MCF 10A (cell line): ENCODE measurements at regions not wholly inside any gene's neighbourhood (a gene's known extent, or its start where the extent isn't known, plus 50 kb on each side); places are given as distances from the start of the nearest gene placed in this dataset.

Source experiments
- BruUV-seq: library from RNA; stranded (reverse); fragments of 400-500 nt; replicated peaks from 2 replicates; lab custom pipeline; 2021; lab: Mats Ljungman, UMichigan
- CTCF ChIA-PET: fragments of 300-600 bp; sonication (Branson Sonifier 250); formaldehyde crosslinking; extraction: SDS; loops from one replicate; lab custom pipeline; 2021; ENCODE audit warnings: antibody characterized with exemption, inconsistent platforms; lab: Yijun Ruan, JAX
- POLR2A ChIA-PET: fragments of 300-600, 350-650 bp; sonication (Branson Sonifier 250); formaldehyde crosslinking; extraction: SDS; loops from one replicate; lab custom pipeline; 2020; ENCODE audit warnings: antibody characterized with exemption, inconsistent platforms; lab: Yijun Ruan, JAX
- DNase-seq: peaks from one replicate; pipeline ENCODE4 v3.0.0-alpha.2; 2018; ENCODE audit not compliant: unreplicated experiment
- H3K27ac Mint-ChIP-seq: one replicate; pipeline ENCODE4 v1.8.0; 2022; ENCODE audit warnings: mild to moderate bottlenecking, low read depth, mixed read lengths; ENCODE audit not compliant: unreplicated experiment
- H3K27me3 Mint-ChIP-seq: one replicate; pipeline ENCODE4 v1.8.0; 2022; ENCODE audit warnings: mixed read lengths; ENCODE audit not compliant: insufficient read depth, unreplicated experiment
- H3K36me3 Mint-ChIP-seq: one replicate; pipeline ENCODE4 v1.8.0; 2022; ENCODE audit warnings: mild to moderate bottlenecking, moderate library complexity, mixed read lengths; ENCODE audit not compliant: insufficient read depth, unreplicated experiment
- H3K4me1 Mint-ChIP-seq: one replicate; pipeline ENCODE4 v1.8.0; 2022; ENCODE audit warnings: mixed read lengths; ENCODE audit not compliant: insufficient read depth, unreplicated experiment
- H3K4me3 Mint-ChIP-seq: one replicate; pipeline ENCODE4 v1.8.0; 2022; ENCODE audit warnings: mild to moderate bottlenecking, moderate library complexity, mixed read lengths; ENCODE audit not compliant: unreplicated experiment
- H3K9me3 Mint-ChIP-seq: one replicate; pipeline ENCODE4 v1.8.0; 2022; ENCODE audit warnings: mixed read lengths; ENCODE audit not compliant: unreplicated experiment
- intact Hi-C: fragments of 100-400 bp; cut with micrococcal nuclease; formaldehyde crosslinking; loops from 2 replicates; pipeline ENCODE4 v1.14.1; 2022
- TF ChIP-seq, protein P1 (sequence below): fragments of 200-600 bp; IDR thresholded peaks from one replicate; pipeline ENCODE4 v1.8.0; 2022; ENCODE audit warnings: antibody characterized with exemption, mild to moderate bottlenecking; ENCODE audit not compliant: unreplicated experiment

DNA sequence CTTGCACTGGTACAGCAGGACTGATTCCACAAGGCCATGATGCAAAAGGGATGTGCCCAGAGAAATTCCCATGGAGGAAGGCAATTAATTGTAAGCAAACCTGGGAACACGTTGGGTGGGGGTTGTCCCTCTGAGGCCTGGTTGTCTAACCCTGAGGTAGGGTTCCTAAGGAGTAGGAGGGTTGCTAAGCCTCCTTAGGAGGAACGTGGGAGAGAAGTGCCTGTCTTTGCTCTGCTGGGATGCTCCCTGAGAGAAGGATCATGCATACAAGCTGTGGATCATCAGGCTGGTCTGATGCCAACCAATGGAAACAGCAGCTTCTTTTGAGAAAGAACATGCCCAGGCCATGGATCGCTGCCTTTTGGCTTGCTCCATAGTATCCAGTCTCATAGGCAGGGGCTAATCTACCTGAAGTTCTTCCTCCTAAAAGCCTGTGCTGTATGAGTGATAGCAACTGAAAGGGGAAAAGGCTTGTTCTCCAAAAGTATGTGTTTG lies 203.7 kb upstream of the NPVF start:
- Mint-ChIP-seq H3K4me3 (no peak overlapping the region), H3K9me3 (no peaks in the 10 kb centered on the region), H3K4me1 (no peaks in the 10 kb centered on the region), H3K27ac (no peak overlapping the region), H3K36me3 (no peaks in the 10 kb centered on the region), H3K27me3 (peaks cover 82% of the 10 kb centered on the region)
- no TSS peak for BruUV-seq
- ChIA-PET POLR2A (interaction anchor here (0.5 kb wide), 1 partner anchor 8 kb away, joined by 3 read pairs; no protein-coding TSS in a partner anchor), CTCF (interaction anchor here (0.8 to 1.2 kb wide), 2 partner anchors 146 to 215 kb away, joined by 3 to 4 read pairs; no protein-coding TSS in a partner anchor)
- no peak for DNase-seq
- TF ChIP-seq, protein P1, sequence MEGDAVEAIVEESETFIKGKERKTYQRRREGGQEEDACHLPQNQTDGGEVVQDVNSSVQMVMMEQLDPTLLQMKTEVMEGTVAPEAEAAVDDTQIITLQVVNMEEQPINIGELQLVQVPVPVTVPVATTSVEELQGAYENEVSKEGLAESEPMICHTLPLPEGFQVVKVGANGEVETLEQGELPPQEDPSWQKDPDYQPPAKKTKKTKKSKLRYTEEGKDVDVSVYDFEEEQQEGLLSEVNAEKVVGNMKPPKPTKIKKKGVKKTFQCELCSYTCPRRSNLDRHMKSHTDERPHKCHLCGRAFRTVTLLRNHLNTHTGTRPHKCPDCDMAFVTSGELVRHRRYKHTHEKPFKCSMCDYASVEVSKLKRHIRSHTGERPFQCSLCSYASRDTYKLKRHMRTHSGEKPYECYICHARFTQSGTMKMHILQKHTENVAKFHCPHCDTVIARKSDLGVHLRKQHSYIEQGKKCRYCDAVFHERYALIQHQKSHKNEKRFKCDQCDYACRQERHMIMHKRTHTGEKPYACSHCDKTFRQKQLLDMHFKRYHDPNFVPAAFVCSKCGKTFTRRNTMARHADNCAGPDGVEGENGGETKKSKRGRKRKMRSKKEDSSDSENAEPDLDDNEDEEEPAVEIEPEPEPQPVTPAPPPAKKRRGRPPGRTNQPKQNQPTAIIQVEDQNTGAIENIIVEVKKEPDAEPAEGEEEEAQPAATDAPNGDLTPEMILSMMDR = no peak
- intact Hi-C loops = no loop called here

DNA sequence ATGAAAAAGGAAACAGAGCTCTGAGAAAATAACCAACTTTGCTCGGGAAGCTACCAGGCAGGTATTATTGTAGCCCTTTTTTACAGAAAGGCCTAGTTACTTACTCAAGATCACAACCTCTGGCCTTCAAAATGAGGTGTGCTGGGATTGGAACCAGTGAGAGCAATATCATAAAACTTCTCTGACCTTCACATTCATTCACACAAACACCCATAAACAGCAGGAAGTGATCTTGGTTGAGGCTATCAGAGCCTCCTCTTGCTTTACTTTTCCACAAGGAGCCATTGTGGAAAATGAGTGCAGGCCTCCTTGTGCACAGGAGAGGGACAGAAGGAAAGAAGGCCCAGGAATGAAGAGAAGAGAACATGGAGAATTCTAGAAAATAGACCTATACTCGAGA lies 204.5 kb upstream of the NPVF start:
- Mint-ChIP-seq H3K4me3 (no peak overlapping the region), H3K27me3 (peaks cover 82% of the 10 kb centered on the region), H3K27ac (no peak overlapping the region), H3K9me3 (no peaks in the 10 kb centered on the region), H3K36me3 (no peaks in the 10 kb centered on the region), H3K4me1 (no peaks in the 10 kb centered on the region)
- TF ChIP-seq, protein P1 = no peak
- CTCF ChIA-PET = interaction anchor here (0.8 to 1.2 kb wide), 2 partner anchors 145 to 216 kb away, joined by 3 to 4 read pairs; no protein-coding TSS in a partner anchor
- DNase-seq = no peak
- no TSS peak for BruUV-seq
- POLR2A ChIA-PET = no interaction called here
- intact Hi-C loops = no loop called here

DNA sequence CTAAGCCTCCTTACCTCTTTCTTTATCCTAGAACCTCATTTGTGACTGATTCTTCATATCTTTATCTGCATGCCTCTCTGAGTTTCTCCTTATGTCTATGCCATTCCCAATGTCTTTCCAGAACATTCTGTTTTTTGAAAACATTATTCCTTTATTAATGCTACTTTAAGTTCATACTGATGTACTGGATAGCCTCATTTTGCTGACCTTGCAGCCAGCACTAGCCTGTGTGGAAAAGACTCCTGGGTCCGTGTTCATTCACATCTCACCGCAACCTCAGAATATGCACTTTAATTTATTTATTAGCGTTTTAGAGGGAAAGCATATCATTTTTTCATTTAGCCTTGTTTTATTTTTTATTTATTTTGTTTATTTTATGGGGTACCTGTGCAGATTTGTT lies 208.1 kb upstream of the NPVF start:
- ChIA-PET CTCF (interaction anchor here (0.9 kb wide), 1 partner anchor 18 kb away, joined by 6 read pairs; no protein-coding TSS in a partner anchor), POLR2A (interaction anchor here (0.6 kb wide), 1 partner anchor 15 kb away, joined by 3 read pairs; no protein-coding TSS in a partner anchor)
- peaks cover 57% of the 10 kb centered on the region for H3K27me3 Mint-ChIP-seq
- H3K4me1 Mint-ChIP-seq = no peaks in the 10 kb centered on the region
- H3K36me3 Mint-ChIP-seq = no peaks in the 10 kb centered on the region
- DNase-seq = no peak
- H3K9me3 Mint-ChIP-seq = peaks cover 15% of the 10 kb centered on the region
- intact Hi-C loops = no loop called here
- BruUV-seq = no TSS peak
- no peak overlapping the region for H3K27ac Mint-ChIP-seq
- no peak overlapping the region for H3K4me3 Mint-ChIP-seq
- TF ChIP-seq, protein P1 = no peak

DNA sequence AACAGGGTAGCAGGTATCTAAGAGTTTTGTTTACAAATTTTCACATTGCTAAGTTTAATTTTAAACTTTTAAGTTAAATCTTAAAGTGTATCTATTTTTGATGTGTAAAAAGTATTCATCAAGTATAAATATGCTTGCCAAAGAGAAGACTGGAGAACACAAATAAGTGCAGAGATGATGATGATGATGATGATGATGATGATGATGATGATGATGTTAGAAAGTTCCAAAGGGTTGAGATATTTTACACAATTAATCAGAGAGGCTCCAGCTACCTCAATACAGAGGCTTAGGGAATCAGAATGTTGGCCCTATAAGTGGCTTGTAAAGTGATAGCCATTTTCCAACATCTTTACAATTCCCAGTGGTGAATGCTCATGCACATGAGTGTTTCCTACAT lies 209.0 kb upstream of the NPVF start:
- ChIA-PET CTCF (interaction anchor here (0.9 to 1.9 kb wide), 3 partner anchors 17 to 178 kb away, joined by 3 to 6 read pairs (median 4); no protein-coding TSS in a partner anchor), POLR2A (no interaction called here)
- no peaks in the 10 kb centered on the region for H3K36me3 Mint-ChIP-seq
- no peak for DNase-seq
- H3K27me3 Mint-ChIP-seq = peaks cover 51% of the 10 kb centered on the region
- no peak overlapping the region for H3K27ac Mint-ChIP-seq
- no peak overlapping the region for H3K4me3 Mint-ChIP-seq
- no TSS peak for BruUV-seq
- H3K4me1 Mint-ChIP-seq = no peaks in the 10 kb centered on the region
- intact Hi-C loops = no loop called here
- peaks cover 22% of the 10 kb centered on the region for H3K9me3 Mint-ChIP-seq
- TF ChIP-seq, protein P1 = no peak
